ENCODE measurements at regions not wholly inside any gene's neighbourhood (a gene's known extent, or its start where the extent isn't known, plus 50 kb on each side); places are given as distances from the start of the nearest gene placed in this dataset.
"Not testable (repeated sequence)": the region's sequence is repeated elsewhere in the genome, so short reads cannot be mapped to it uniquely, and the experiment has no call there.

- intact Hi-C loops (cut with micrococcal nuclease): no loop called here
Measured at GRCh38 chr11:23732026-23732425, 764.8 kb upstream of the LUZP2 start.

- intact Hi-C loops (cut with micrococcal nuclease): no loop called here
Measured at GRCh38 chr11:23746896-23747295, 750.0 kb upstream of the LUZP2 start.

- intact Hi-C loops (cut with micrococcal nuclease): no loop called here
Measured at GRCh38 chr11:23749762-23750430, 747.0 kb upstream of the LUZP2 start.

GRCh38 chr11:23751280-23751679 lies 745.6 kb upstream of the LUZP2 start:
- intact Hi-C loops (cut with micrococcal nuclease): no loop called here

- intact Hi-C loops (cut with micrococcal nuclease): no loop called here
Measured at GRCh38 chr11:23755076-23755475, 741.8 kb upstream of the LUZP2 start.

- intact Hi-C loops (cut with micrococcal nuclease): no loop called here
Measured at GRCh38 chr11:23755769-23756168, 741.1 kb upstream of the LUZP2 start.

GRCh38 chr11:23759489-23759888 lies 737.4 kb upstream of the LUZP2 start:
- intact Hi-C loops (cut with micrococcal nuclease): no loop called here

GRCh38 chr11:23764286-23764685 lies 732.6 kb upstream of the LUZP2 start:
- intact Hi-C loops (cut with micrococcal nuclease): no loop called here

- intact Hi-C loops (cut with micrococcal nuclease): no loop called here
Measured at GRCh38 chr11:23765682-23766252, 731.1 kb upstream of the LUZP2 start.

- intact Hi-C loops (cut with micrococcal nuclease): no loop called here
Measured at GRCh38 chr11:23767576-23767975, 729.3 kb upstream of the LUZP2 start.

- intact Hi-C loops (cut with micrococcal nuclease): no loop called here
Measured at GRCh38 chr11:23769214-23769613, 727.6 kb upstream of the LUZP2 start.

GRCh38 chr11:23772081-23772480 lies 724.8 kb upstream of the LUZP2 start:
- intact Hi-C loops (cut with micrococcal nuclease): loop anchor here (10.0 kb wide), 1 partner anchor 63 kb away; no protein-coding TSS in a partner anchor

- intact Hi-C loops (cut with micrococcal nuclease): loop anchor here (10.0 kb wide), 1 partner anchor 56 kb away; no protein-coding TSS in a partner anchor
Measured at GRCh38 chr11:23778971-23779370, 717.9 kb upstream of the LUZP2 start.

GRCh38 chr11:23780231-23780630 lies 716.6 kb upstream of the LUZP2 start:
- intact Hi-C loops (cut with micrococcal nuclease): no loop called here

GRCh38 chr11:23781803-23782560 lies 714.9 kb upstream of the LUZP2 start:
- intact Hi-C loops (cut with micrococcal nuclease): no loop called here

GRCh38 chr11:23786974-23787373 lies 709.9 kb upstream of the LUZP2 start:
- intact Hi-C loops (cut with micrococcal nuclease): not testable (repeated sequence)

GRCh38 chr11:23789200-23789853 lies 707.5 kb upstream of the LUZP2 start:
- intact Hi-C loops (cut with micrococcal nuclease): no loop called here

GRCh38 chr11:23789938-23790371 lies 706.9 kb upstream of the LUZP2 start:
- intact Hi-C loops (cut with micrococcal nuclease): no loop called here

GRCh38 chr11:23797624-23798419 lies 699.0 kb upstream of the LUZP2 start:
- intact Hi-C loops (cut with micrococcal nuclease): no loop called here

GRCh38 chr11:23834306-23834705 lies 662.5 kb upstream of the LUZP2 start:
- intact Hi-C loops (cut with micrococcal nuclease): loop anchor here (10.0 kb wide), 1 partner anchor 60 kb away; no protein-coding TSS in a partner anchor

GRCh38 chr11:23836981-23837380 lies 659.9 kb upstream of the LUZP2 start:
- intact Hi-C loops (cut with micrococcal nuclease): loop anchor here (10.0 kb wide), 1 partner anchor 62 kb away; no protein-coding TSS in a partner anchor
